GM19025 (cell line): ENCODE measurements at regions not wholly inside any gene's neighbourhood (a gene's known extent, or its start where the extent isn't known, plus 50 kb on each side); places are given as distances from the start of the nearest gene placed in this dataset.

ENCODE experiments used
- ATAC-seq: cut with Tn5 transposase; IDR thresholded peaks from one replicate; pipeline ENCODE4 v1.9.1; 2021; ENCODE audit warnings: mild to moderate bottlenecking, low read depth, moderate library complexity; ENCODE audit not compliant: unreplicated experiment

DNA sequence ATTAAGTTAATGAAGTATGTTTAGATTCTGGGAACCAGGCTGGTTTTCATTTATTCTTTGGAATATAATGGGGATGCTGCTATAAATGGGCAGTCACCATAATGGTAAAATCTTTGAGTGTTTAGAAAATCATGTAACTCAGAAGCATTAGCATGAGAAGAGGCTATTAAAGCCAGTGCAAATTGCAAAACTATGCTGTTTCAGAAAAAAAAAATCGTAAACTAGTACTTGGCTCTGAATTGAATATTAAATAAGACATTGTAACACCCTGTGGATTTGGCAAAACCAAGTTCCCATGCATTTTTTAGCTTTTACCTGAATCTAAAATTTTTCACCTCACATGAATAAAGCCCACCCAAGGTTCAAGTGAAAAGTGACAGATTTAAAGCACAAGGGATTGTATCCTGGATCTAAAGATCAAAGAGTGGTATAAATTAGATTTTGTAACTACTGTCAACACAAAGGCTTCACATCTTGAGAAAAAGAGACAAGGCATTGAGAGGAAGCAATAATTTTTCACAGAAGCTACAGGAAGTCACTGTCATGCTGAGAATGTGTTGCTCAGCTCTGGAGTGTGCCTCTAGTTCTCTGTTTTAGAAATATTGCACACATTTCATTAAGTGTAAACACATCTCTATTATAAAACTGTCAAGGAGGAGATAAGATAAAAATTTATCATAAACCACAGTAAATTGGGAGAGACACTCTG is 142.2 kb downstream of the ABCA8 start:
- no peak for ATAC-seq

DNA sequence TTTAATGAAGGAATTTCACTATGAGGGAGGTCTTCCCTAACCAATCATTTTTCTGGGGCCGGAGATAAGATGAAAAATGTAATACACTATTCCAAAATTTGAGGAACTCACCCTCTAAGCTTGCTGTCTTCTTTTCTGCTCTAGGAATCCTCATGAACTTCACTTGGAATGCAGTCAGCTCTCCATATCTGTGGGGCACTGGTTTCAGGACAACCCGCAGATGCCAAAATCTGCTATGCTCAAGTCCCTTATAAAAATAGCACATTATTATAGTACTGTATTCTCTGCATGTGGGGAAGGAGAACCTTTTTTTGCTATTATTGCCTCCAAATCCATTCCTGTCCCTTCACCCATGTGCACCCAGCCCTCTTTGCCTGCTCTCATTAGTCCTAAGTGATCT is 146.0 kb downstream of the ABCA8 start:
- ATAC-seq = no peak

DNA sequence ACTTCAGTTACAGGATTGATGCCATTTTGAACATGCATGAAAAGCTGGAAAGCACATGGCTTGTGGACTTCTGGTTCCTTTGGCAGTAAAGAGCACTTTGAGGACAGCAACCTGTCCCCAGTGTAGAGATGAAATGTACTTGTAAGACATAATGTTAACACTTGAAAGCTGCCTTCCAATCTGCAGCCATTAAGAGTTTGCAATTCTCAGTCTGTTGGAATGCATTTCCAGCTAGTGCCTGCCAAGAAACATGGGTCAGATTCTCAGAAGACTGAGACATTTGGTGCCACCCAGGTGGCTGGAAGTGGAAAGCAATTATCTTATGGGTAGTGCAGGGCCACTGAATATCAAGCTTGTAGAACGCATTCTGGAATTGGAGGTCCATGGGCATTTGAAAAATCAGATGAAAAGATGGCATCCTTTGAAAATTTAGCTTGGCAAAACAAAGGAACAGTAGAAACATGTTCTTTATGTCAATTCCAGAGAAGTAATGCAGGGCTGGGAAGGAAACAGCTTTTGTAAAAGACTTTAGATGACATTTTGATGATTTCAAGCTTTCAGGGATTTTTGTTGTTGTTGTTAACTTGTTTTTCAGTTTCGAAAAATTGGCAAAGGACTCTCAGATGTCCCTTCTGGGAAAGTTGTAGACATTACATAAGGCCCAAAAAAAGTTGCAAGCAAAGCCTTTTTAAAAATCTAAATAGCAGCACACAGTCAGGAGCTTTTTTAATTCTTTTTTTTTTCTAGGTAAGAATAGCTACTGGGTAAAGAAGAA is 147.0 kb downstream of the ABCA8 start:
- ATAC-seq = no peak

DNA sequence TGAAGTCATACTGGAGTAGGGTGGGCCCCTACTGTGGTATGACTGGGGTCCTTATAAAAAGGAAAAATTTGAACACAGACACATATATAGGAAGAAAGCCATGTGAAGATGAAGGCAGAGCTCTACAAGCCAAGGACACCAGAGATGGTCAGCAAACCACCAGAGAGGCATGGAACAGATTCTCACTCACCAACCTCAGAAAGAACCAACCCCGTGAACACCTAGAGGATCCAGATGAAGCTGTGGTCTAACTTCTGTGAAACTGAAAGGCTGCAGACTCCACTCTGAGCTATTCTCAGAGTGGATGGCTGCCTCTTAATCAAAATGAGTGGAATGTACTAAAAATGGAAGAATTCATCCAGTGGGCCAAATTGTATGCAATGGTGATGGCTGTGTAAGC is 149.6 kb downstream of the ABCA8 start:
- no peak for ATAC-seq

DNA sequence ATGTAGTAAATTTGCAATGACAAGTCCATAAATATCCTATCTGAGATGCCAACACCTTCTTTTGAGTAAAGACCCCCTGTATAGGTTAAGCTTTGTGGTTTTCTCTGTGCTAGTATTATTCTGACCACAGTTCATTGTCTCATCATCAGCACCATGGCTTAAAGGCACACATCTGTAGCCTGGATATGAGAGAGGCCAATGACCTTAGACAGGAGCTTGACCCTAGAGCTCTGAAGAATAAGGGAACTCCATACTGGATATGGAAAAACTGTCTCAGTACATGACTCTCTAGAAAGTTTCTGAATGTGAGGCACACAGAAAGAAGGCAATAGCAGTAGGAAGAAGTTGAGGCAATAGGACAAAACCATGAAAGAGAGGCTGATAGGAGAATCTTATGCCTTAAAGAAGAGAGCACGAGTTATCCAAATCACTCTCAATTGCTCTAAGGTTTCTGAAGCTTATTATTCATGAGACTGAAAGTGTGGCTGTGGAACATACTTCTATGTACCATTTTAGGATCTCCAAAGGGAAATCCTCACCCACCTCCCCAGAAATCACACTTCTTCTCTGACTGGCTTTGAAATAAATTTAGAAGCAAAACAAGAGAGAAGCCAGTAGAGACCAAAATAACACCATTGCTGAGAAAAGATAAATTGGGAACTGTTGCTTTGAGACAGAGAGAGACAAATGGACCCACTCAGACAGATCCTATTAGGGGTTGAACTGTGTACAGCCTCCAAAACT is 150.2 kb downstream of the ABCA8 start:
- ATAC-seq = no peak

DNA sequence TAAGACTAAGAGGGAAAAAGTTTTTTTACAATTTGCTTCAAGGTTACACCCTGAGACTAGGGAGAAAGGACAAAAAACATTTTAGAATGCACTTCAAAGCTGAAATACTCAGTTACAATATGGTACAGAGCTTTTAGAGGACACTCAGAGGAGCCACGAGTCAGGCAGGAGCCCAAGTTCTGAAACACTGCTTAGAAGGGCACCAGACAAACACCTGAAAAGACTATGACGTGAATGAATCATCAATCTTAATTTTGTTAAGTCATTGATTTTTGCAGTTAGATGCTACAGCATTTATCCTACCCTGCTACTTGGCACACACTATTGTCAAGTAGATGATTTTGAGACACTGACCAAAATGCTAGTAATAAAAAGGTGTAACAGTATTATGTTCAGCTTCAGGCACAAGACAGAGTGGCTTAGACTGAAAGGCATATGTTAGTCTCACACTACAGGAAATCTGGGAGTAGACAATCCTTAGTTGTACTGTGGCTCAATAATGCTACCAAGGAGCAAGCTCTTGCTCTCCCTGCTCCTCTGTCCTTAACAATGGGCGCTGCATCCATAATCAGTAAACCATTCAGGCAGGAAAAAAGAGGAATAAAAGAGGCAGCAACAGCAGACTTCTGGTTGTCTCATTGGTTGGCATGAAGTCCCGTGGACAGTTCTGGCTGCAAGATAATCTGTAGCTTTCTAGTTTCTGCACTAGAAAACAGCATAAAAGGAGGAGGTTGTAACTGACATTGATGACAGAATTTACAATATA is 151.8 kb downstream of the ABCA8 start:
- ATAC-seq = no peak

DNA sequence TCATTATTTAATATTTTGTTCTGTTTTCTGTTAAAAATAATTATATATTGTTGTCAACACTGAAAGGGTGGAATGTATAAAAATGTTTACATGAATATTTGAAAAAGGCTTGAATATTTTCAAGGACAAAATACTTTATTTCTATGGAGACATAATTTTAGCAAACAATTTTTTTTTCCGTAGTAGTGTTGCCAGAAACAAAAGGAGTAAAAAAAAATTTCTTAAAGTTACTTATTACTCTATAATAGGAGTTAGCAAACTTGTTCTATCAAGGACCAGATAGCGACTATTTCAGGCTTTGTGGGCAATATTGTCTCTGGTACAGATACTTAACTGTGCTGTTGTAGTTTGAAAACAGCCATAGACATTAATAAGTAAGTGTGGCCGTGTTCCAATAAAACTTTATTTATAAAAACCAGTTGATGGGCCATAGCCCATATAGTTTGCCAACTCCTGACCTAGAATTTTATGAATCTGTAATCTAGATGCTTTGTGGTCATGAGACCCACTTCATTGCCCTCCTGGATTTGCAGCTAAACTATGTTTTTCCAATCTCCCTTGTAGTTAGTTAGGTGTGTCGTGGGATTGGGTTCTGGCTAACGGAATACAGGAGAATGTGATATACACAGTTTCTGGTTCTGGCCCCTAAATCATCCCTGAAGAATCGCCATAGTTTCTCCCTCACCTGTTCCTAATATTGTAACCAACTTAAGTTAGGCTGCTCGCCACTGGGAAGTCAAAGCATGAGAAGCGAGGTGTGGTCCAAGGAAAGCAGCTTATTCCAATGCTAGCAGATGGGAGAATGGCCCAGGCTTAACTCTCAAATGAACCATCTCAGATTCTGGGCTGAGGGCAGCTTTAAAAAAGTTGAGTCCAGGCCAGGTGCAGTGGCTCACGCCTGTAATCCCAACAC is 153.6 kb downstream of the ABCA8 start:
- no peak for ATAC-seq

DNA sequence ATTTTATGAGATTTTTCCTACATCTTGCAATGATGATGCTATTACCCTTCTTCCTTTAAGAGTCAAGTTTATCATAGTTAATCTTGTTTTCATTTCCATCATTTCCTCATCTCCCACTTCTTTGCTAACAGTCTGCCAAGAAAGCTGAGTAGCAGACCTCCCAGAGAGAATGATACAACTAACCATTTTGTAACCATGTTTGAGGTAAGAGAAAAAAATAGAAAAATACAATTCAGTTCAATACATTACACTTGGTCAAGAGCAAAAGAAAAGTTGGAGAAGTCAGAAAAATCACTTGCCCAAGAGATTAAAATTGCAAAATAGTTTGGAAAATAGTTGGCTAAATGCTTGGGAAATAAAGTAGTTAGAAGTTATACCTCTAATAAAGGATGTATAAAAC is 154.4 kb downstream of the ABCA8 start:
- ATAC-seq = no peak

DNA sequence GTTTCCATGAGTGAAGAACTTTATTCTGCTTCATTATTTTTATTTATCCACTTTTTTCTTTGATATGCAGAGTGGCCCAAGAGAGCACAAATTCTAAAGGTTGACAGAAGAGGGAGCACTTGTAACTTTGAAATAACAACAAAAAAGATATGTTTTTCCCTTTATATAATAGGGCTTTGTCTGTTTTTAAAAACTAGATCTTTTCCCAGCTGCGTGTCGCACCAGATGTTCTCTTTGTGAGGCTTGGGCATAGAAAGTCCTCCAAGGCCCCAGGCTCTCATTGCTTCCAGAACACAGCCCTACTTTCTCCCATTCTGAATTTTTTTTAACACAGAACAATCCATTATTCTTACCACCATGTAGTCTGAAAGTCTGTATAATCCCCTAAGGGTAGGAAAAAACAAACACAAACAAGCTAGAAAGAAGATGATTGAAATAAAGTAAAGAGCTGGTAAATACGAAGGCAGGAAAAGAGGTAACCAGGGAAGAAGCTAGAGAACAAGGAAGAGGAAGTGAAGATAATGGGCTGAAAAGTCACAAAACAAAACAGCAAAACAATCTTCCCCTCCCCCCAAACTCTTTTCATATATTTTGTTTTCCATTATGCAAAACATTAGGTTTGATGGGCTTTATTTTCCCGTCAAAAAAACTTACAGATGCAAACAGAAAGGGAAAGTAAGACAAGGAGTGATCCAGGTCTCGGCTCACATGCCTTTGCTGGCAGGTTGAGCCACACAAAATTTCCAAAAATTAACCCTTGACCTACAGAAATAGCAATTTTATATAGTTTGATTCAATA is 160.4 kb downstream of the ABCA8 start:
- no peak for ATAC-seq

DNA sequence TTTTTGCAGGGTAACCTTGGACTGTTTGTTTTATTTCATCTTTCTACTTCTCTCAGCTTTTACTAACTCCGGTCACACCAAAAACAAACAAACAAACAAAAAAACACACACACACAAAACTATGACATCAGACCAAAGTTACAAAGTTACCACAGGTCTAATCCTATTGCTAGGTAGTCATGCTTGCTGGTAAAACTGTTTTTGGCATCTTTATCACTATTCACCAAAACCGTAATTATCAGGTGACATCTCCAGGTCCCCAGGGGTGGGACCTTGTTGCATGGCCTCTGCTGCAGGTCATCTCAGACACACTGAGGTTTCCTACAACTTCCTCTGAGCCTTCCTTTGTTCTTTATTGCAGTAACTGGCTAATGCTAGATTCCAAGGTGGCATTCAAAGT is 162.3 kb downstream of the ABCA8 start:
- ATAC-seq = no peak

DNA sequence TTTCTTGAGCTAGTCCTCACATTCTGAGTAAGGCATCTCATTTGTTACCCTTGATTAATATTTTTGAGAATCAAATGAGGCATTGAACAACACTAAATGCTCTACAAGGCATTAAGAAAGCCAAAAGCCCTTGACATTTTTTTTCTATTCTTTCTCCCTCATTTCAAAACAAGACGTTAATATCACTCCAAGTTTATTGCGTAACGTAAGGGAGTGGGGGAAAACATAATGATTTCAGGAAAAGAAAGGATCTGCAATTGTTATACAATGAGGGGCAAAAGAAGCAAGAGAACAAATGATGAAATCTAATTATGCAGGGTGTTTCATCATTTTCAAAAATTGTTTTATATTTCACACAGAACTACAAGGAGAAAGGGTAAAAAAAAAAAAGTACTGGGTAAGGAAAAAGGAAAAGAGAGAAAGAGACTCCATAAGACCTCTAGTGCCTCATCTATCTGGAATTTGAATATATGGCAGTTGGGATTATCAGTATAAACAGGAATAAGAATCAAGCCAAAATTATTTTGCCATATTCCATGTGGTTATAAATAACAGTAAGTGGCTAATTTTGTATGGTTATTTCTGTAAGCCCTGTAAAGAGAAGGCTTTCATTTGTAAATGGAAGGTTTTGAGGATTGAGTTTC is 163.0 kb downstream of the ABCA8 start:
- no peak for ATAC-seq

DNA sequence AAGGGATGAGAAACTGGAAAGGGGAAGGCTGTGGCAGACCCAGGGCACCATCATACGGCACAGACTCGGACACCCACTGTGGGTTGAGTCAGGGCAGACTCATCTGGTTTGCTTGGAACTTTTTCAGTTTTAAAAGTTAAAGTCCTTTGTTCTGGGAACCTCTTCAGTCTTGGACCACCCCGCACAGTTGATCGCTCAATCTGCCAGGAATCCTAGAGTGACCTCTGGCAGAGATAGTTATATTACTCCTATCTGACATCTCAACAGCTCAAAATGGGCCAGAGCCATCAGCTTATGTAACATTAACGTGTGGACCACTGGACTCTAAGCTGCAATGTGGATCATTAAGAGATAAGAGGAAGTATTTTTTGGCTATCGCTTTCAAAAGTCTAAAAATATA is 164.3 kb downstream of the ABCA8 start:
- no peak for ATAC-seq

DNA sequence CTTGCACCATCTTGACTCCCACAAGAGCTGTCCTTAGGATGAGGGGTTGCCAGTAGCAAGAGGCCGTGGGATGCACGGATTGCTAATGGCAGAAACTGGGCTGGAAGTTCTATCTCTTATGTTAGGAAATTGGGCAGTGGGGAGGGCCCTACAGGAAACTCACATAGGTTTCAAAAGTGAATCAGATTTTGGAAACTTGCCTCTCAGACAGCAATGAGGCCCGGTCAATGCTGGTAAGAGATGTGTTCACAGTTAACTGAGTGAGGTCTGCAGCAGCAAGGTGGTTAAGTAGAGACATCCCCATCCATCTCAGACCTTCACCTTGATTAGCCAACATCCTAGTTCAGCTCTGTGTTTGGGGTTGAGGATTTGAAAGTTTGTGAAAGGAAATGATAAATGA is 164.7 kb downstream of the ABCA8 start:
- ATAC-seq = no peak

DNA sequence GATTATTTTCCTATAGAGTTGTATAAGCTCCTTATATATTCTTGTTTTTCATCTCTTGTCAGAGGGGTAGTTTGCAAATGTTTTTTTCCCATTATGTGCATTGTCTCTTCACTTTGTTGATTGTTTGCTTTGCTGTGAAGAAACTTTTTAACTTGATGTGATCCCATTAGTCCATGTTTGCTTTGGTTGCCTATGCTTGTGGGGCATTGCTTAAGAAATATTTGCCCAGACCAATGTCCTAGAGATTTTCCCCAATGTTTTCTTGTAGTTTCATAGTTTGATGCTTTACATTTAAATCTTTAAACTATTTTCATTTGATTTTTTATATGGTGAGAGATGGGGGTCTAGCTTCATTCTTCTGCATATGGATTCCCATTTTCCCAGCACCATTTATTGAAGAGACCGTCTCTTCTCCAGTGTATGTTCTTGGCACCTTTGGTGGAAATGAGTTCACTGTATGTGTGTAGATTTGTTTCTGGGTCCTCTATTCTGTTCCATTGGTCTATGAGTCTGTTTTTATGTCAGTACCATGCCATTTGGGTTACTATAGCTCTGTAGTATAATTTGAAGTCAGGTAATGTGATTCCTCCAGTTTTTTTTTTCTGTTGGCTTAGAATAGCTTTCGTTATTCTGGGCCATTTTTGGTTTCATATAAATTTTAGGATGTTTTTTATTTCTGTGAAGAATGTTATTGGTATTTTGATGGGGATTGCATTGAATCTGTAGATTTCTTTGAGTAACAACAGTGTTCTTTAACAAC is 165.8 kb downstream of the ABCA8 start:
- ATAC-seq = no peak

DNA sequence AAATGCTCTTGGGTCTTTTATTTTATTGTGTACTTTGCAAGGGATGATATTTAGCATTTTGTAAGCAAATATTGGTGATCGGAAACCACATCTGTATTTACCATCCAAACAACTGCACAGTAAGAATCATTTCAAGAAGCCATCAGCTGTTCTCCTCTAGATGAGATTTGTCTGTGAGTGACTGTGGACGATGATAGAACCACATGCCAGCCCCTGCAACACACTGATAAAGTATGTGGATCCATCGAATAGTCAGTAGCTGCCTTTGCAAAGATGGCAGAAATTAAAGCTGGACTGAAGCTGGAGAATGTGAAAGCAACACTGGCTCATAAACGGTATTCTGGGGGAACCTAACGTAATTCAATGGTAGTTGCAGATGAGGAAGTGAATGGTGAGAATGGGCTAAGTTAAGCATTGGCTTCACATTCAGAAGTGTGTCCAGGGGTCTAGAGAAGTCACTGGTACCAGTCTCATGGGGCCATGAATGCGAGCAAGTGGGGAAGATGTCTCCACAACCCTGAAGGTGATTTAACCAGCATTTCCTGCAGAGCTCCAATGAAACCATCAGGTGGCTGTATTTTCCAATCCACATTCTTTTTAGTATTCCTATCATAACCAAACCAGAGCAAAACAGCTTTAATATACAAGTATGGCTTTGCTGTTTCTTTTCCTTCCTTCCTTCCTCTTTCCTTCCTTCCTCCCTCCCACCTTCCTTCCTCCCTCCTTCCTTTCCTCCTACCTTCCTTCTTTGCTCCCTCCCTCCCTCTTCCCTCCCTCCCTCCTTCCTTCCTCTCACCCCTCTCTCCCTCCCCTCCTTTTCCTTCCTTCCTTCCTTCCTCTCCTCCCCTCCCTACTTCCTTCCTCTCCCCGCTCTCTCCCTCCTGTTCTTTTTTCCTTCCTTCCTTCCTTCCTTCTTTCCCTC is 169.4 kb downstream of the ABCA8 start:
- ATAC-seq = no peak

DNA sequence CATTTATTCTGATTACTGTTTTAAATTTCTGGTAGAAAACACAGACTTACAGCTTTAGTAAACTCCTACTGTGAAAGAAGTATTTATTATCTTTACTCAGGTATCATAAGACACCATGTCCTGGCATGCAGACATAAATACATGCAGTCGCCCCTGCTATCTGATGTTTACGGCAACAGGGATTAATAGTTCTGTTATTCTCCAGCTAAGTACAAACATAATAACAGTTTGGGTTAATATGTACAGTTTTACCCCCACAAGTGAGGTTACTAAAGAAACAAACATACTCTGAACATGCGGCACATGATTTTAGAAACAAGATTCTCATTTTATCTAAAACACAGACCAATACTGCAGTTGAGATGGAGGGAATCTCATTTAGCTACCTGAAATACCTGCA is 170.8 kb downstream of the ABCA8 start:
- no peak for ATAC-seq

DNA sequence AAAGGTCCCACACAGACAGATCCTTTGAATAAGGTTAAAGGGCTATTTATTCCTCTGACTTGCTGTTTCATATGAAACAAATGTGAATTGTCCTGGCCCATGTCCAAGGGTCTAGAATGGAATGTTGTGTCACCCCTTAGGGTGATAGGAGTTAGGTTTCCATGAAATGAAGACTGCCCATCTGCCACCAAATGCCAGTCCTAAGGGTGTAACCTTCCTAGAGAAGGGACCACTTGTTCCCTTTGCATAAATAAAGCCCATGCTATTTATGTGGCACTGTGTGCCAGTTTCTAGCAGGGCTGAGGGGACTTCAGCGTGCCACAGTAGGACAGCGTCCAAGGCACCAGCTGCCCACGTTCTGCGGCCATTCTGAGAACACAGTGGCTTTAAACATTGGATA is 171.3 kb downstream of the ABCA8 start:
- no peak for ATAC-seq
